Mucosa of descending colon (tissue), 3 donors: ENCODE measurements at regions not wholly inside any gene's neighbourhood (a gene's known extent, or its start where the extent isn't known, plus 50 kb on each side); places are given as distances from the start of the nearest gene placed in this dataset.

Experiments used
- ATAC-seq: fragments of 200-7000 bp; cut with Tn5 transposase; one replicate; pipeline ENCODE4 v1.9.1; 2020; ENCODE audit warnings: mild to moderate bottlenecking, moderate library complexity
- DNase-seq, 3 donors: peaks; one replicate each; pipeline ENCODE4 v3.0.0-alpha.2; 2020
- H3K36me3 ChIP-seq: fragments of 200-600 bp; one replicate; pipeline ENCODE4 v1.8.0; 2021; ENCODE audit warnings: low read depth, mild to moderate bottlenecking
- H3K4me1 ChIP-seq: fragments of 200-600 bp; one replicate; pipeline ENCODE4 v1.8.0; 2021; ENCODE audit warnings: low read depth, mild to moderate bottlenecking
- H3K4me3 ChIP-seq: fragments of 200-600 bp; one replicate; pipeline ENCODE4 v1.8.0; 2021; ENCODE audit warnings: mild to moderate bottlenecking
- H3K9me3 ChIP-seq: fragments of 200-600 bp; one replicate; pipeline ENCODE4 v1.8.0; 2021; ENCODE audit warnings: mild to moderate bottlenecking
- intact Hi-C, 2 donors: fragments of 100-400 bp; cut with DNase I in 1 of 2; cut with micrococcal nuclease in 1 of 2; formaldehyde crosslinking; loops; one replicate each; pipeline versions ENCODE4 v1.11.0 to v1.11.1; 2022; cut with DNase I, micrococcal nuclease
- TF ChIP-seq, protein P1 (sequence below): fragments of 200-600 bp; IDR thresholded peaks from one replicate; pipeline ENCODE4 v1.8.0; 2022; ENCODE audit warnings: antibody characterized with exemption, mild to moderate bottlenecking
- donor health status: DM: no; HTN: no; CAD: no; lungs with moderate emphysema.
- donor health status: DM: no; HTN: no; CAD: no.
- donor health status: DM: no; HTN: yes; CAD: no.

DNA sequence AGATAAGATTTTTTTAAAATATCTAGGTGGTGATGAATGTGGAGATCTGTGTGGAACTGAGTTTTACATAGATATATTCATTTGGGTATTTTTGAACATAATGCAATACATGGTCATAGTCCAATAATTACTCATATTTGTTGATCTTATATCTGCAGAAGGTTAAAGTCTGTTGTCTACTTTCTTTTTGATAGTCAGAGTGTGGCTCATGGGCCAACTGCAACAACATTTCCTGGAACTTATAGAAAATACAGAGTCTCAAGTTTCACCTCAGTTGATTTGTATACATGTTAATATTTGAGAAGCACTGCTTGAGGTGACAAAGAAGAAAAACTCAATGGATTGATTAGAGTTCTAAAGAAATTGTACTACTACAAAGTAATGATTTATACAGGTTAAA lies 408.4 kb downstream of the ARAP2 start:
- Histone ChIP-seq H3K36me3 (no peaks in the 10 kb centered on the region), H3K9me3 (no peaks in the 10 kb centered on the region), H3K4me3 (no peak overlapping the region), H3K4me1 (no peaks in the 10 kb centered on the region)
- ATAC-seq (no peak), DNase-seq (no peak)
- TF ChIP-seq, protein P1, sequence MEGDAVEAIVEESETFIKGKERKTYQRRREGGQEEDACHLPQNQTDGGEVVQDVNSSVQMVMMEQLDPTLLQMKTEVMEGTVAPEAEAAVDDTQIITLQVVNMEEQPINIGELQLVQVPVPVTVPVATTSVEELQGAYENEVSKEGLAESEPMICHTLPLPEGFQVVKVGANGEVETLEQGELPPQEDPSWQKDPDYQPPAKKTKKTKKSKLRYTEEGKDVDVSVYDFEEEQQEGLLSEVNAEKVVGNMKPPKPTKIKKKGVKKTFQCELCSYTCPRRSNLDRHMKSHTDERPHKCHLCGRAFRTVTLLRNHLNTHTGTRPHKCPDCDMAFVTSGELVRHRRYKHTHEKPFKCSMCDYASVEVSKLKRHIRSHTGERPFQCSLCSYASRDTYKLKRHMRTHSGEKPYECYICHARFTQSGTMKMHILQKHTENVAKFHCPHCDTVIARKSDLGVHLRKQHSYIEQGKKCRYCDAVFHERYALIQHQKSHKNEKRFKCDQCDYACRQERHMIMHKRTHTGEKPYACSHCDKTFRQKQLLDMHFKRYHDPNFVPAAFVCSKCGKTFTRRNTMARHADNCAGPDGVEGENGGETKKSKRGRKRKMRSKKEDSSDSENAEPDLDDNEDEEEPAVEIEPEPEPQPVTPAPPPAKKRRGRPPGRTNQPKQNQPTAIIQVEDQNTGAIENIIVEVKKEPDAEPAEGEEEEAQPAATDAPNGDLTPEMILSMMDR = no peak
- intact Hi-C loops = no loop called here

DNA sequence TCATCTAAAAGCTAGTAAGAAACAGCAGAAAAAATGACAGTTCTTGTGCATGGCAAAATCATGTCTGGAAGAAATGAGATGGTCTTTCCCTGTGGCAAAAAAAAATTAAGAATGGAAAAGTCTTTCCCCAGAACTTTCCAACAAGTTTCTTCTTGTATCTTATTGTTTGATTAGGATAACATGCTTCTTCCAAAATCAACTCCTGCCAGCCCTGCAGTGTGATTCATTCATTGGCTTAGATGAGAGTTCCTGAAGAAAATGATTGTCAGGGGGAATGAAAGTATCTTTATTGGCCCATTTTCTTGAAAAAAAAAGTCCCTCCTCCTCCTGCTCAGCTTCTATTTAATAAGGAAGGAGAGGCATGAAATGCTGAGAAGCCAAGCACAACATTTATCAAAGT lies 407.7 kb downstream of the ARAP2 start:
- no peaks in the 10 kb centered on the region for H3K36me3 ChIP-seq
- no peaks in the 10 kb centered on the region for H3K4me1 ChIP-seq
- TF ChIP-seq, protein P1 = no peak
- DNase-seq (no peak), ATAC-seq (no peak)
- intact Hi-C loops = no loop called here
- no peak overlapping the region for H3K4me3 ChIP-seq
- H3K9me3 ChIP-seq = no peaks in the 10 kb centered on the region

DNA sequence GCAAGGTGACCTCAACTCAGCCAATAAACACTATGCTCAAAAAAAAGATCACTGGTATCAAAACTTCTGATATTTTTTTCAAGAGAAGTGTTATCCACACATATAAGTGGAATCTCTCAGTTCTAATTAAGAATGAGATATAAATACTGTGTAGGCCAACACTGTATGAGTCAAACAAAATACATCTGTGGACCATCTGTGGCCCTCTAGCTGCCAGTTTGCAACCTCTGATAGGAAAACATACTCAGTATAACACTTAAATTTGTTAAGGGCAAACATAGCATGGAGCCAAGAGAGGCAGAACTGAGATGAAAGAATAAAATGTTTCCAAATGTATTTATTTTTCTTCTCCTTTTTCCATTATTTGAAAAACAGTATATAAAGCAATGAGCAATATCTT lies 377.3 kb downstream of the ARAP2 start:
- no peak for ATAC-seq
- DNase-seq = no peak
- Histone ChIP-seq H3K36me3 (no peaks in the 10 kb centered on the region), H3K4me1 (no peaks in the 10 kb centered on the region), H3K9me3 (peaks cover 2% of the 10 kb centered on the region), H3K4me3 (no peak overlapping the region)
- TF ChIP-seq, protein P1 = no peak
- intact Hi-C loops = no loop called here

DNA sequence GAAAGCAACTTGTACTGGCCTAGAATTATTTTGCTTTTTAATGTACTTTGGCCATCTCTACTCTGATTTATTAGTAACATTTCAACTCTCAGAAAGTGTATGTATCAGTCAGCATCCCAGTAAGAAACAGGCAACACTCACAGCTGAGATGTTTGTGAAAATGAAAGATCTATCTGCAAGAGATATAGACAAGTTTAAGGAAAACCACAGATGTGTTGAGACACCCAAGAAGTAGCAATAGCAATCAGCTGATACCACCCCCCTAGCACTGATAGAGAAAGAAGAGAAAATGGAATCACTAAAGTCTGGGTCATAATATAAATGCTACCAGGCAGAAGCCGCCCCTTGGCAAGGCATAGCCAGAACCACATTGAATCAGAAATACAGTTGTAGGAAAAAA lies 372.0 kb downstream of the ARAP2 start:
- DNase-seq (no peak), ATAC-seq (no peak)
- no peak overlapping the region for H3K4me3 ChIP-seq
- H3K9me3 ChIP-seq = no peaks in the 10 kb centered on the region
- TF ChIP-seq, protein P1 = no peak
- H3K36me3 ChIP-seq = no peaks in the 10 kb centered on the region
- no peaks in the 10 kb centered on the region for H3K4me1 ChIP-seq
- intact Hi-C loops = no loop called here

DNA sequence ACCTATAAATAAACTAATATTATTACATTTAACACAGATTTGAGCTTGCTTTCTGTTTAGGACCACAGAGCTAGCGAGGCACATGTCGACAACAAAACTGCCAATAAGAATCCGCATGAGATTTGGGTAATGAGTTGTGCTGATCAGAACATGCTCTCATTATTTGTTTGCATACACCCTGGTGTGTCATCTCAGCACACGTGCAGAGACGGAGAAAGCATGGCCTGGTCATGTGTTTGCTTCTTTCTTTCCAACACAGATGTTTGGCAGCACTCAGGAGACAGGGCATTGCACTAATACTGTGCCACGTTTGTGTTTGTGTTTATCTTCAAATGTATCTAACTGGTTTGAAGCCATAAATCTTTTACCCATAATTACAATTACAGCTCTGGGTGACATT lies 364.8 kb downstream of the ARAP2 start:
- TF ChIP-seq, protein P1 = no peak
- H3K4me1 ChIP-seq = no peaks in the 10 kb centered on the region
- no peaks in the 10 kb centered on the region for H3K9me3 ChIP-seq
- no peaks in the 10 kb centered on the region for H3K36me3 ChIP-seq
- DNase-seq (no peak), ATAC-seq (no peak)
- intact Hi-C loops = no loop called here
- H3K4me3 ChIP-seq = no peak overlapping the region

DNA sequence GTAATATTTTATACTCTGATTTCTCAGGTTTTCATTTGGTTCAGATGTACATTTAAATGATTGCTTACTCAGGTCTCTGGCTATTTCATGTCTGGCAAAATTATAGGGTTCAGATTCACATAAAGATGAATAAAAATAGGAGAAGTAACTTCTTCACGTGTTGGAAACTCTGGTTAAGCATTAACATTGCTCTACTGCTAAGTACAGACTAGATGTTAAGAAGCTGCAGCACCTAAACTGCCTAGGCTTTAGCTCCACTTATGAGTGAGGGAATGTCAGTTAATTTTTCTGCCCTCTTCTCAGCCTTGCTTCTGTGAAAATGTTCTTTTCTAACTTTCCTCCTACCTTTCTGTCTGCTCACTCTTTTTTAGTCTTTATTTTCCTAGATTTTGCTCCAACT lies 361.2 kb downstream of the ARAP2 start:
- intact Hi-C loops = no loop called here
- TF ChIP-seq, protein P1 = no peak
- Histone ChIP-seq H3K4me1 (no peaks in the 10 kb centered on the region), H3K36me3 (no peaks in the 10 kb centered on the region), H3K9me3 (no peaks in the 10 kb centered on the region), H3K4me3 (no peak overlapping the region)
- DNase-seq = no peak
- ATAC-seq = no peak
